AG08395 (cell line): ENCODE measurements at regions not wholly inside any gene's neighbourhood (a gene's known extent, or its start where the extent isn't known, plus 50 kb on each side); places are given as distances from the start of the nearest gene placed in this dataset.
"Not testable (repeated sequence)": the region's sequence is repeated elsewhere in the genome, so short reads cannot be mapped to it uniquely, and the experiment has no call there.

Experiments
- DNase-seq: peaks from one replicate; pipeline ENCODE4 v3.0.0; 2012; ENCODE audit warnings: mixed read lengths, low spot score

DNA sequence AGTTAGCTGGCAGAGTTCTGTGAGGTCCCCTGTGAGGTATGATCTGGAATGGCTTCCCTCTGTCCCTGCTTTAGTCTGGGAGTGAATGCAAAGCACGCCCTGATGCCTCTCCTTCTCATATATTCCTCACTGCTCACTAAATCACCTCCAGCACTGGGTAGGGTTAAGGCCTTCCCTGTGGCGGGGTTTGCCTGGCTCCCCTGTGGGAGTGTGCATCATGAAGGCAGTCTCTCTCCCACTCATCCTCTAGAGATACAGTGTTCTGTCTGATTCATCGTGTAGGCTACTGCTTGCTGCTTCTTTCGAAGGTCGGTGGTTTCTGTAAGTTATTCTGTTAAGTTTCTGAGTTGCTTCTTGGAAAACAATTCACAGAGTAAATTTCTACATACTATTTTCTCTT lies 420.0 kb upstream of the EYS start:
- no peak for DNase-seq

DNA sequence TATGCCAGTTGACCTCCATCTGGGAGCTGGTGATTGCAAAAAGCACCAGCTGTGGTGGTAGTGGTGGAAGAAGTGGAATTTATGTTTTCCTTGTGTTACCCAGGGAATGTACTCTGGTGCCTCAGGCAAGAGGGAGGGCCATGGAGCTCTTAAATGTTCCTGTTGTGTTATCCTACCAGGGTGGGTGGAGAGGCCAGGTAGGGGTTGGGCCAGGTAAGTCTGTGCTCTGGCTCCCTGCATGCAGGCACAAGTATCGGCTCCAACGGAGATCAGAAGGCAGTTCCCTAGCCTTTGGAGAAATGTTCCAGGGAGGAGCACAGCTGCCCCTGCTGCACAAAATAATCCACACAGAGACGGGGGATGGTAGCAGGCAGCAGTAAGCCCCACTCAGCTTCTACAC lies 419.3 kb upstream of the EYS start:
- no peak for DNase-seq

DNA sequence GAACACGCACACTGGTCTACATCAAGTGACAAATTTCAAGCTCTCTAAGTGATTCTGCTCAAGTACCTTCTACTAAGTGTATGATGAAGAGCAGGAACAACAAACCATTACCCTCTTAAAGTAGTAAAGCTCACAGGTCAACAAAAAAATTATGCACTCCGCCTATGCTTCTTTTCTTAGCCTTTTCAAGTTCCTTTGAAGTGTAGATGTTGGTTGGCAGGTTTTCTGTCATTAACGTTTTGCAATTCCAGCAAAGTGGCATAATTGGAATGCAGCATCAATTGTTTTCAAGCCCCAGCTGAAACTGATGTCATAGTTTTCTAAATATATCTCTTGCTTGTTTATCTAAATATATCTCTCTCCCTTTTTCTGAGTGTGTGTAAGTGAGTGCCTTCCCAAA lies 396.9 kb upstream of the EYS start:
- peak; percentile 39 for DNase-seq

DNA sequence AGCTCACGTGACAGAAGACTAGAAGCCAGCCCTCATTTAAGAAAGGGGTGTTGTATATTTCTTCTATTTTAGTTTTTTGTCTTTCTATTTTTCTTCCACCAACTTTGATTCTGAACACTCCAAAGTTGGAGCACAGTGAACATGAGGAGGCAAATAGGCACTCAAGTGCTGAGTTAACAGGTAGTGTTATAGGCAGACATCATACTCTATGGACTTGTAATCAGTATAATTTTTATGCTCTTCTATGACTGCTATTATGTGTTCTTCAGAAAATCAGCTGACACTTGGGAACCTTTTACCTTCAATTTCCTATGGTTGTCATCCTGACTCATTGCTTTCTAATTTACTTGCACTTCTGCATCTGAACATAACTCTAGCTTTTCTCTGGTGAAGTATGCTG lies 396.3 kb upstream of the EYS start:
- DNase-seq = no peak

DNA sequence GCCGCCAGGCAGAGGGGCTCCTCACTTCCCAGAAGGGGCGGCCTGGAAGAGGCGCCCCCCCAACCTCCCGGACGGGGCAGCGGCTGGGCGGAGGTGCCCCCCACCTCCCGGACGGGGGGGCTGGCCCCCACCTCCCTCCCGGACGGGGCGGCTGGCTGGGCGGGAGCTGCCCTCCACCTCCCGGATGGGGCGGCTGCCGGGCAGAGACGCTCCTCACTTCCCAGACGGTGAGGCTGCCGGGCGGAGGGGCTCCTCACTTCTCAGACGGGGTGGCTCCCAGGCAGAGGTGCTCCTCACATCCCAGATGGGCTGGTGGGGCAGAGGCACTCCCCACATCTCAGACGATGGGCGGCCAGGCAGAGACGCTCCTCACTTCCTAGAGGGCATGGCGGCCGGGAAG lies 389.7 kb upstream of the EYS start:
- no peak for DNase-seq

DNA sequence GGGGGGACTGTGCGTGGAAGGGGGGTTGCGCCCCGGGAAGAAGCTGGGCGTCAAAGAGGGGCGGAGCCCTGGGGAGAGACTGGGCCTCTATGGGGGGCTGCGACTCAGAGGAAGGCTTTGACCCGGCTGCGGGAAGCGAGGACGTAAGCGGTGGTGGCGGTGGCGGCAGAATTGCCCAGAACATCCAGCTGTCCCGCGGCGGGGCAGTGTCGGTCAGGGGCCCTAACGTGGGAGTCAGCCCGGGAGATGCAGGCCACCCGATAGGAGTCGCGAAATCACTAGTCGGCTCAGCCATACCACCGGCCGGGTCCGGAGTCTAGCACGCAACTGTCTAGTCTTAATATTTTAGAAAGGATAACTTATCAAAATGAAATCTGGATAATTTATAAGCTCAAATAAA lies 387.6 kb upstream of the EYS start:
- no peak for DNase-seq

DNA sequence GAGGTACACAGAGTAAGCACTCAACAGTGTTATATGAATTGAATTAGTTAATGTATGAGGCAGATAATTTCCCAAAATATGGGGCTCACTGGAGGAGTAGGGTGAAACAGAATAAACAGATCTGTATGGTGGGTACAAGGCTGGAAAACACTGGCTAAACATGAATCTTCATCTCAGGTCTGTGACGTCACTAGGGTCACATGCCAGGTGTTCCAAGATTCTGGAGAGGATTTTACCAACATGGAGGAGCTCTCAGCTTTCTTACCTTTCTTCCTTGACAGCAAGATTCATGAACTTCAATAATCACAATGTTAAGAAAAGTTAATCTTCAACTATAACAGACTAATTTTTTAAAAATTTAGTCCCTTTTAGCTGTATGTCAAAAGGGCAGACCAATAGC lies 385.3 kb upstream of the EYS start:
- DNase-seq = not testable (repeated sequence)

DNA sequence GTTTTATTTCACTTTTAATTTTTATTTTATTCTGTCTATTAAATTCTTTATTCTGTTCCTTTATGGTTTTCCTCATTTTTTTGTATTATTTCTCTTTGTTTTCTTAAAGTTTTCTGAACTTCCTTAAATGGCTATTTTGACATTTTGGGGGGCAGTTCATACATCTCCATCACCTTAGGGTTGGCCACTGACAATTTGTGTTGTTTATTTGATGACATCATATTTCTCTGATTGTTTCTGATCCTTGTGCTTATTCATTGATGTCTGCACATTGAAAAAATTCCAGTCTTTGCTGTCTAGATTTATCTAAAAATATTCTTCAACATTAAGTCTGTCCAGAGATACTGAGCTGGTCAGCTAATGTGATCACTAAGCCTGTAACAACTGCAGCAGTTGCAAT lies 379.5 kb upstream of the EYS start:
- no peak for DNase-seq

DNA sequence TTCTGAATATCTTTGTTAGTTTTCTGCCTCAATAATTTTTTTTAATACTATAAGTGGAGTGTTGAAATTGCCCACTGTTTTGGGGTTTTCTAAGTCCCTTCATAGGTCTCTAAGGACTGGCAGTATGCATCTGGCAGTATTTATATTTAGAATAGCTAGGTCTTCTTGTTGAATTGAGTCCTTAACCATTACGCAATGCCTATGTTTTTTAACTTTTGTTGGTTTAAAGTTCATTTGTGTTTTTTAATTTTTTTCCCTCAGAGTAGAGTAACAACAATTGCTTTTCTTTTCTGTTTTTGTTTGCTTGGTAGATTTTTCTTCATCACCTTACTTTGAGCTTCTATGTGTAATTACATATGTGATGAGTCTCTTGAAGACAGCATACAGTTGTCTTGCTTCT lies 375.9 kb upstream of the EYS start:
- no peak for DNase-seq

DNA sequence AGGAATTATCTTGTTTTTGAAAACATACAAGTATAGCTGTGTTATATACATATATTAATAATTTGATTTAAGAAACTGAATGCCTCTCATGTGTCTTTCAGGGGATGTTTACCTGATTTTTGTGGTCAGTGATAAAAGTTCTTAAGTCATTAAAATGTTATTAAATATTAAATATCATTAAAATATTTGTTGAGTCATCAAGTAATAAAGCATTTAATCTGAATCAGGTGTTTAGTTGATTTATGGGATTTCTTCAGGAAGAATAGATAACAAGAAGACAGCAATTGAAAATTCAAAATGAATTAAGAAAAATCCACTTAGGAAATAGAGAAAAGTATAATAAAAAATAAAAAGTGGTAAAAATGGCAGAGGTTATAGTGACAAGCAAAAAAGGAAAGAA lies 361.9 kb upstream of the EYS start:
- no peak for DNase-seq

DNA sequence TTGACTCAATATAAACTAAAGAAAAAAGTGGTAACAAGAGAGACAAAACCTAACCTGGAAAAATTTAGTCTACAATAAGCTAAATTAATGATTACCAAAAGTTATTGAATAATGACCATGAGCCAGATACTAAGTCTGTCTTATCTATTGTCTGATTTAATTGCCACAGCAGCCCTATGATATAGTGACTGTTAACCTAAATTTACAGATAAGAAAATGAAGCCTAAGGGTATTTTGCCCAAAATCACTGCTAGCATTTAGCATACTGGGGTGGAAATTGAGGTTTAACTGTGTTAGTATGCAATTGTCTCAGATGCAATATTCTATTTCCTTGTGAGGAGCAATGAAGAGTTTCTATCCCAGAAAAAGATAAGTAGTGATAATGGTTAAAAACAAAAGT lies 361.0 kb upstream of the EYS start:
- no peak for DNase-seq

DNA sequence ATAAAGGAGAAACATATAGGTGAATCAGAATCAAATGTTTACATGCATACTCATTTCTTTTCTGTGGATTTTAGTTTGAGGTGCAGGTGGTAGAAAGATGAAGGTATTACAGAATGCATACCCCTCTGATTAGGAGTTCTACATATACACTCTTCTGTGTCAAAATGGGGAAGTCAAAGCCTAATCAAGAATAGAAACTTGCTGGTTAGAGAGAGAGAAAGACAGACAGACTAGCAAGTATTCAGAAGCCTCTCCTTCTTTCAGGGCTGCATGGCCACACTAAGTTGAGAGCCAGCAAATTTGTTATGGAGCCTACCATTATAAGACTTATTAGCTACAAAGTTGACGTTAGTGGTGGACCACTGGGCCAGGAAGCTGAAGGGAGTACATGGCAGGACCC lies 358.3 kb upstream of the EYS start:
- no peak for DNase-seq

DNA sequence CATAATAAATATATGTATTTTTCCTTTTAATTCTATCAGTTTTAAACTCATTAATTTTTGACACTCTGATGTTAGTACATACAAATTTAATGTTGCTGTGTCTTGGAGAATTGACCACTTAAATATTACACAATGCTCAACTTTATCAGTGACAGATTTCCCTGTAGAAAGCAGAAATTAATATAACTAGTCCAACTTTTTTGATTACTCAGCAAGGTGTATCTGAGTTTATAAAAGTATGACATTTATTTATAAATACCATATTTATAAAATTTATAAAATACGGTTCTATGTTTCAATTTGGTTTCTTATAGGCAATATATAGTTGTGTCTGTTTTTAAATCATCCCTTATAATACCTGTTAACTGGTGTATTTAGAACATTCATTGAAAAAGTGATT lies 350.0 kb upstream of the EYS start:
- no peak for DNase-seq

DNA sequence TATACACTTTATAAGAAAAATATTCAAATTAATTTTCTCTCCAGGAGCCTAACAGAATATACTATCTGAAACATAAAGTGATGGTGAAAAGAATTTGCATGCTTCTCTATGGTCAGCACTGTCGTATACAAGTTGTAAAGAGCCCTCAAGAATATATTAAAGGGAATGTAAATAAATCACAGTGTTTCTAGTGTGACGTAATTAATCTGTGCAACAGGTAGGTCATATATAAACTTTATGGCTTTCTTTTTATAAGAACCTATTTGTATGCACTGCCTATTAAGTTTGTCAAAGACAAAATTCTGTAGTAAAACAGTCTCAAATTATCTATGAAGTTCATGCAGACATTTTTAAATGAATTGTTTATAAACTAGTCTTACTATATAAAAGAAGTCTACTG lies 347.9 kb upstream of the EYS start:
- no peak for DNase-seq

DNA sequence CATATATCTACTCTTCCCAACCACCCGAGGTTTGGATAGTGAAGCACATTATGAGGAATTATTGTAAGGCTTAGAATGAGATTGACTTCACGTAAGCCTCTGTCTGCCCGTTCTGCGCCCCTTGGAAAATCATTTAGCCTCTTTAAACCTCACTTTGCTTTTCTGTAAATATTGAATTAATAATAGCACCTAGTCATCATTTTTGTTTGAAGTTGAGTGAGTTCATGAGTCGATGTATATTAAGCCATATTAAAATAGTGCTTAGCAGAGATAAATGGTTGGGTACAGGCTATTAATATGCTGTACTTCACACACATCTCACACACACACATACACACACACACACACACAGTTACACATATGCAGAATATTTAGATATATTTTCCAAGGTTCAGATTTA lies 344.8 kb upstream of the EYS start:
- no peak for DNase-seq

DNA sequence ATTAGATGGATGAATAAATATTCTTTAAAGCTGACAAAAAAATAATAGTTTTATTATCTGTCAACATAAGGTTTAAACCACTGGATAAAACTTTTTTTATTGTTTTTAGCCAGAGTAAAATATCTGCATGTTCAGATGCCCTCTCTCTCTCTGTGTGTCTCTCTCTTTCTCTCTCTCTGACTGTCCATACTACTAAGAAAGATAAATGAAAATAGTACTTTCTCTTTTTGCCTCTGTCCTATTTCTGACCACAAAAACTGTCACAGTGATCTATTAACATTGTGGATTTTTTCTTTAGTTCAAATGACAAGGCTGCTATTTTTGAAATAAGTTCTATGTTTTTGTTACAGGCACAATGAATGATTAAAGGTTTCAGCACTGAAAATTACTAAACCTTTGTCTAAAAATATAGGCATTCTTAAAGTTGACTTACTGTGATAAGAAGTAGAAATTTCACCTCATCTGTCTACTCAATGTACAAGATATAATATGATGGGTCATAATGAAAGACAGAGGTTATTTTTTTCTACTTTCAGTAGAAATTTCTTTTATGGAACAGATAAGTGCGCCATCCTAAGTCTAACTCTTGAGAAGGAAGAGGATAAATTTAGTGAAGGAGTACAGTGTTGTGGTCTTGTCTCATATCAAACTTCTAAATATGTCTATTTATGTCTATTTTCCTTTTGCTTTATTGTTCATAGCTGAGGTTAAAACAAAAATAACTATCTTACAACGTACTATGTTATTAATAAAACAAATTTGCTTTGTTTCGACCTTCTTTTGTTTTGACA lies 341.9 kb upstream of the EYS start:
- DNase-seq = no peak

DNA sequence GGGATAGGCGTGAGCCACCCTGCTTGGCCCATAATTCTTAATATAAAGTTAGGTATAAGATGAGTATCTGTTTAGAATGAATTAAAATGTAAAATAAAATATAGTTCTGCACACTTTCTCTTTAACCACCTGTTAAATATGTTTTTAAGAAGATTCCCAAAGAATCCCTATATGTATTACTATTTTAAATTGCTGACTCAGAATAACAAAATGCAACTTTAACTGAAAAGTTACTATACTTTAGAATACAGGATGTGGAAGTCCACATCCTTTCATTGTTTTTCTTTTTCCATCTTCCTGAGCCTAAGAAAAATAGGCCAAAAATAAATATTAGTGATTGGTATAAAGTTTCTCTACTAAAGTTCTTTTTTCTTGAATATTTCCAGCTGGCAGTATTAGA lies 325.6 kb upstream of the EYS start:
- no peak for DNase-seq

DNA sequence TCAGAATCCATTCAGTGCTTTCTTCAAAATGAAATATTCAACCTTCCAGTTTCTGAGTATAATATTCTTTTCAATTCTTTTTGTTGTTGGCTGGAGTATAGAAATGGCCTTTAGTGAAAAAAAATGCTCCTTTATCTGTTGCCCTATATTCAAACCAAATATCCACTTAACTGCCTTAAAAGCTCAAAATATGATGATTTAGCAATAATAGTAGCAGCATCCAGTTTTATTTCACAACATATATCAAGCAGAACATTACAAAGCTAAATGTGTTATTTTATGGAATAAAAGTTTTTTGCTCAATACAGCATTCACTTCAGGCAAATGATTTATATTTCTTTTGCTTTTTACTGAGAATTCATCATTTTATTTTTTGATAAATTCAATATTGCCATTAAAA lies 322.4 kb upstream of the EYS start:
- no peak for DNase-seq

DNA sequence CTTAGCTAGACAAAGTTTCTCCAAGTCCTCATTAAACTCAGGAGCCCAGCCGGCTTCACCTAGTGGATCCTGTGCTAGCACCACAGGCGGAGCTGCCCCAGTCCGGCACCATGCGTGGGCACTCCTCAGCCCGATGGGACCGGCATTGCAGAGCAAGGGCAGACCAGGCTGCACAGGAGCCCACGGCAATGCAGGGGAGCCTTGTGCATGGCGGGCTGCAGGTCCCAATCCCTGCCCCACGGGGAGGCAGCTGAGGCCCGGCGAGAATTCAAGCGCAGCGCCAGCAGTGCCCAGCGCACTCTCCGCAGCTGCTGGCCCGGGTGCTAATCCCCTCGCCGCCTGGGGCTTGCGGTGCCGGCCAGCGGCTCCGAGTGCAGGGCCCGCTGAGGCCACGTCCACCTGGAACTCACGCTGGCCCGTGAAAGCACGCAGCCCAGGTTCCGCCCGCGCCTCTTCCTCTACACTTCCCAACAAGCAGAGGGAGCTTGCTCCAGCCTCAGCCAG lies 292.3 kb upstream of the EYS start:
- DNase-seq = no peak

DNA sequence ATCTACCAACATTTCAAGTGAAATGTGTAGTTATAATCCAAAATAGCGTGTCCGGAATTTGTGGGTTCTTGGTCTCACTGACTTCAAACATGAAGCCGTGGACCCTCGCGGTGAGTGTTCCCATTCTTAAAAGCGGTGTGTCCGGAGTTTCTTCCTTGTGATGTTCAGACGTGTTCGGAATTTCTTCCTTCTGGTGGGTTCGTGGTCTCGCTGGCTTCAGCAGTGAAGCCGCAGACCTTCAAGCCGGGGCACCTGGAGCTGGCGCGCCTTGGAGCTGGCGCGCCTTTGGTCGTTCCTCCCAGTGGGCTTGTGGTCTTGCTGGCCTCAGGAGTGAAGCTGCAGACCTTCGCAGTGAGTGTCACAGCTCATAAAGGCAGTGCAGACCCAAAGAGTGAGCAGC lies 291.5 kb upstream of the EYS start:
- no peak for DNase-seq

DNA sequence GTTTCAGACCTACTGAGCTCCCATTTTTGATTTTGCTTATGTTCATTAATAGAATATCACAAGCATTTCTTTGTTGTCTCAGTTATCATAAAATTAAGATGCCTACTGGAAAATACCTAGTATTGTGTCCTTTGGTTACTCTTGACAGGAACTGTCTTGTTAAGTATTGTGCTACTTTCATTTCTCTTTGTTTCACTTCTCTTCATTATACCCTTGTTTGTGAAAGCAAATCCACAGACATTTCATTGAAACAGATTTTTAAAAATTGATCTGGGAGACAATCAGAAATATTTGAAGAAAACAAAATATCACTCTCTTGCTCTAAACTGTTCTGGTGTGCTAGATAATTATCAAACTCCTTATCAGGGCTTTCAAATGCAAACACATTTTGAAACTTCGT lies 290.5 kb upstream of the EYS start:
- DNase-seq = no peak

DNA sequence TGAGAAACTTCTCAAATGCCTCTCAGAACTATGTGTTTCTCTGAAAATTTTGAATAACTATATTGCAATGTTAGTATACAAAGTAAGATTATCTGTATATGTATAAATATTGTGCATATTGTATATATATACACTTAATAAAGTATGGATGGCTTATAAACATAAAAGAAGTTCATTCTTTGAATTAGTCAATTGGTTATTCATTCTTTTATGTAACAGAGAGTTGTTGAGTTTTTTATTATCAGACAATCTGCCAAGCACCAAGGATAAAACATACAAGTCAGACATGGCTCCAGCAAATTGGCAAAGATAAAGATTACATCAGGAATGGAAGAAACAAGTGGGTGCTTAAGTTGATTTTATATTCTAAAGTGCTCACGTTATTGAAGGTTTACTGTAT lies 289.1 kb upstream of the EYS start:
- no peak for DNase-seq

DNA sequence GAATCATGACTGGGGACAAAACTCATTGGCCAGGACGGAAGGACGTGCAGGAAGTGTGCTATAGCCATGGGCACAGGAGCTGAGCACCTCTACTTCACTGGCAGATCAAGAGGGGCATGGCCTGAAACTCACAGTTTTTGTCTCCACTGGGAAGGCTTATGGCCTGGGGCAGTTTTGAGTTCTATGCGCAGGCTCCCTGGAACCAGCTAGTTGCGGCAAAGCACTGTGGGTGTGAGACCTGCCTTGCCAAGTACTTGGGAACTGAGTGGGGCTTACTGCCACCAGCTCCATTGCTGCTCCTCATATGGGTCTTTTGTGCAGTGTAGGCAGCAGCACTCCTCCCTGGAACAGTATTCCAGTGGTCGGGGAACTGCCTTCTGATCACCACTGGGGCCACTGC lies 282.6 kb upstream of the EYS start:
- no peak for DNase-seq

DNA sequence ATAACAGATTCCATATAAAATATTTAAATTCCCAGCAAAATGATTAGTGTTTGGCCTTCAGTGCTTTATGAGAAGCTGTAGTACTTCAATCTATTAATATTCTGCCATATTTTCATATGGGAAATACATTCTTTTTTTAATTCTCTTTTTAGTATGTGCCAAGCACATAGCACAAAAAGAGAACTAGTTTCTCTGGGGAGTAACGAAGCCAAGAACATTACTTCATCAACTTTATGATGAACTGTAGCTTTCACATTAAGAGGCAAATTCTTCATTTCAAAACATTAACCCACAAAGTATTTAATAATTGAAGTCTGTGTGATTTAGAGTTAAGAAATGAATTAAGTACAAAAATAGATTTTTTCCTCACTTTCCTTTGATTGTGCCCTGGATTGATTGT lies 281.0 kb upstream of the EYS start:
- DNase-seq = no peak

DNA sequence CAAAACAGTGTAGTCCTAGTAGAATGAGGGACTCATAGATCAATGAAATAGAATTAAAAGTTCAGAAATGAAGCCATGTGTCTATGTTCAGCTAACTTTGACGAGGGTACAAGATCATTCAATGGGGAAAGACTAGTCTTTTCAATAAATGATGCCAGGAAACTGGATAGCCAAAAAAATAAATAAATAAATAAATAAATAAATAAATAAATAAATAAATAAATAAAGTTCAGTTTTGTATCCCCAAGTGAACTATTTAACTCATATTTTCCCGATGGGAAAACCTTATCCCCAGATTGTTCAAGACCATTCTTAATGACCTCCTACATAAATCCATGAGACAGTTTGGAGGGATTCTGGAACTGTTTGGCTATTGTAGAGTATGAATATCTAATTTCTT lies 277.1 kb upstream of the EYS start:
- DNase-seq = no peak
